PC-3 (cell line): ENCODE measurements at regions not wholly inside any gene's neighbourhood (a gene's known extent, or its start where the extent isn't known, plus 50 kb on each side); places are given as distances from the start of the nearest gene placed in this dataset.

Source experiments
- ATAC-seq: fragments of 200-7000 bp; cut with Tn5 transposase; 2 replicates; pipeline ENCODE4 v1.9.1; 2020; ENCODE audit warnings: mild to moderate bottlenecking, moderate library complexity
- BruUV-seq: library from RNA; stranded (reverse); fragments of 400-500 nt; replicated peaks from 2 replicates; lab custom pipeline; 2021; lab: Mats Ljungman, UMichigan
- CTCF ChIA-PET: fragments of 300-600 bp; sonication (Branson Sonifier 250); formaldehyde crosslinking; loops from one replicate; lab custom pipeline; 2022; ENCODE audit warnings: antibody characterized with exemption; lab: Charles Lee
- POLR2A ChIA-PET: fragments of 300-600 bp; sonication (Branson Sonifier 250); formaldehyde crosslinking; loops from one replicate; lab custom pipeline; 2022; ENCODE audit warnings: antibody characterized with exemption; ENCODE audit not compliant: unreplicated experiment; lab: Charles Lee
- DNase-seq: peaks from one replicate; pipeline ENCODE4 v3.0.0-alpha.2; 2015
- H2AFZ ChIP-seq: fragments of 300-600 bp; sonication (generic); 2 replicates; pipeline ENCODE4 v1.6.0; 2016; ENCODE audit warnings: antibody characterized with exemption, low read length
- H3F3A ChIP-seq: fragments of 300-600 bp; sonication (generic); one replicate; pipeline ENCODE4 v1.6.0; 2017; ENCODE audit warnings: antibody characterized with exemption, low read length, control low read depth, mild to moderate bottlenecking; ENCODE audit not compliant: unreplicated experiment
- H3K27ac ChIP-seq: fragments of 300-600 bp; sonication (generic); 2 replicates; pipeline ENCODE4 v1.5.1; 2016; ENCODE audit warnings: mild to moderate bottlenecking, low read length
- H3K27me3 ChIP-seq: fragments of 300-600 bp; sonication (generic); 2 replicates; pipeline ENCODE4 v1.6.1; 2016; ENCODE audit warnings: low read length, mixed read lengths
- H3K36me3 ChIP-seq: fragments of 300-600 bp; sonication (generic); 2 replicates; pipeline ENCODE4 v1.6.1; 2016; ENCODE audit warnings: low read depth, mixed run types, low read length, mixed read lengths
- H3K4me1 ChIP-seq: fragments of 300-600 bp; sonication (generic); 2 replicates; pipeline ENCODE4 v1.5.1; 2016; ENCODE audit warnings: low read length; ENCODE audit not compliant: insufficient read depth
- H3K4me2 ChIP-seq: fragments of 300-600 bp; sonication (generic); 2 replicates; pipeline ENCODE4 v1.6.0; 2016; ENCODE audit warnings: low read length
- H3K4me3 ChIP-seq: fragments of 300-600 bp; sonication (generic); 2 replicates; pipeline ENCODE4 v1.5.1; 2016; ENCODE audit warnings: mild to moderate bottlenecking, low read length, mixed read lengths
- H3K79me2 ChIP-seq: fragments of 300-600 bp; sonication (generic); 2 replicates; pipeline ENCODE4 v1.6.1; 2017; ENCODE audit warnings: low read length, mixed read lengths
- H3K9ac ChIP-seq: fragments of 300-600 bp; sonication (generic); 2 replicates; pipeline ENCODE4 v1.6.0; 2016; ENCODE audit warnings: mild to moderate bottlenecking, low read length
- H3K9me2 ChIP-seq: fragments of 300-600 bp; sonication (generic); replicated peaks from 2 replicates; pipeline ENCODE4 v1.6.1; 2016; ENCODE audit warnings: mixed run types, low read length, mixed read lengths
- H3K9me3 ChIP-seq: fragments of 300-600 bp; sonication (generic); 2 replicates; pipeline ENCODE4 v1.6.1; 2016; ENCODE audit warnings: low read length, mixed read lengths
- H4K20me1 ChIP-seq: fragments of 300-600 bp; sonication (generic); 2 replicates; pipeline ENCODE4 v1.6.1; 2016; ENCODE audit warnings: low read length, mixed read lengths
- EZH2 ChIP-seq: fragments of 300-600 bp; sonication (generic); IDR thresholded peaks from one replicate; pipeline ENCODE4 v1.6.1; 2017; ENCODE audit warnings: antibody characterized with exemption, mild to moderate bottlenecking, low read length; ENCODE audit not compliant: unreplicated experiment
- EZH2phosphoT487 ChIP-seq: fragments of 300-600 bp; sonication (generic); IDR thresholded peaks from 2 replicates; pipeline ENCODE4 v1.6.1; 2018; ENCODE audit warnings: mild to moderate bottlenecking, antibody characterized with exemption, low read length, borderline replicate concordance
- intact Hi-C: fragments of 100-400 bp; cut with micrococcal nuclease; formaldehyde crosslinking; loops from 2 replicates; pipeline ENCODE4 v1.9.0; 2023
- TF ChIP-seq, protein P1 (sequence below): fragments of 300-600 bp; sonication (generic); conservative IDR thresholded peaks from 2 replicates; pipeline ENCODE4 v1.5.1; 2017; ENCODE audit warnings: antibody characterized with exemption, low read depth, mild to moderate bottlenecking, low read length

DNA sequence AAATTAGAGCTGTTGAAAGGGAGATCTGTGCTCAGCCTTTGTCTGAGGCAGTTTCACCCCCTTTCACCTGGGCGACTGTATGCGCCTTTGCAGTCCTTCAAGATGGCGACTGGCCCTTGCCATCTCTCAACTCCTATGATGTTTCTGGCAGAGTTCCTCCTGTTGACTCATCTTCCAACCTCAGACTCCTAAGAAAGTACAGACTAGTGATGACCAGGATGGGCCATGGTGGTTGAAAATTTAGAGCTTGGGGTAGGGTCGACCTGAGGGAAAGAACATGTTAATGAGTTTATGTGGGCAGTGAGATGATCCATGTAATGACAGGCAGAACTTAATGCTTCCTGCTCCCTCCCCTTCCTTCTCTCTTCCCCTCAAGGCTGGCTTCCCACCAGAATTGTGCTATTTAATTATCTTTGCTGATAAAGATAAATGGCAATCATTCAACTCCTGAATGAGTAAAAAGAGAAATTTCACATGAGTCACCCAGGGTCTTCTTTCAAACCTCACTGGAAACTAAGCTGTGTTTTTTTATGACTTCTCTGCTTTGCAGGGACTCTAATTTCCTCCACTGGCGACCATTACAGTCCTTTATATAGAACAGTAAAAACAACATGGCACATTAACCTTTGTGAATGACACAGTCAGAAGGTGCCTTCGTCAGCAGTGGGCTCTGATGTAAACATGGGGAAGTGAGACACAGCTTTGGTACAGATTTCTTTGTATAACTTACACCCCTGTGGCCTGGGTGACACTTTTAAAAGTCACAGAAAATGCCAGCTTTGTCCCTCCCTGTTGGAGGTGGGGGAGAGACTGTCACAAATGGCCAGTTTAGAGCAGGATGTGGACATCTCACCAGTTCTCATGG, 103.5 kb downstream of the SCP2D1 start:
- DNase-seq = peak; percentile 22
- ChIA-PET POLR2A (interaction anchor here (0.5 kb wide), 1 partner anchor 773 kb away, joined by 5 read pairs; no protein-coding TSS in a partner anchor), CTCF (no interaction called here)
- Histone ChIP-seq H3K9me3 (no peaks in the 10 kb centered on the region), H3F3A (no peaks in the 10 kb centered on the region), H2AFZ (no peak overlapping the region), H3K9ac (no peak overlapping the region), H3K36me3 (no peaks in the 10 kb centered on the region), H3K4me1 (peaks cover 6% of the 10 kb centered on the region; the same call in 1 of the 2 replicates), H3K79me2 (no peaks in the 10 kb centered on the region), H3K27ac (no peak overlapping the region), H3K9me2 (no peaks in the 10 kb centered on the region), H3K4me2 (no peak overlapping the region), H4K20me1 (no peaks in the 10 kb centered on the region), H3K4me3 (no peak overlapping the region), H3K27me3 (no peaks in the 10 kb centered on the region)
- BruUV-seq = no TSS peak
- no peak for ATAC-seq
- TF ChIP-seq EZH2phosphoT487 (no peak), EZH2 (no peak)
- TF ChIP-seq, protein P1, sequence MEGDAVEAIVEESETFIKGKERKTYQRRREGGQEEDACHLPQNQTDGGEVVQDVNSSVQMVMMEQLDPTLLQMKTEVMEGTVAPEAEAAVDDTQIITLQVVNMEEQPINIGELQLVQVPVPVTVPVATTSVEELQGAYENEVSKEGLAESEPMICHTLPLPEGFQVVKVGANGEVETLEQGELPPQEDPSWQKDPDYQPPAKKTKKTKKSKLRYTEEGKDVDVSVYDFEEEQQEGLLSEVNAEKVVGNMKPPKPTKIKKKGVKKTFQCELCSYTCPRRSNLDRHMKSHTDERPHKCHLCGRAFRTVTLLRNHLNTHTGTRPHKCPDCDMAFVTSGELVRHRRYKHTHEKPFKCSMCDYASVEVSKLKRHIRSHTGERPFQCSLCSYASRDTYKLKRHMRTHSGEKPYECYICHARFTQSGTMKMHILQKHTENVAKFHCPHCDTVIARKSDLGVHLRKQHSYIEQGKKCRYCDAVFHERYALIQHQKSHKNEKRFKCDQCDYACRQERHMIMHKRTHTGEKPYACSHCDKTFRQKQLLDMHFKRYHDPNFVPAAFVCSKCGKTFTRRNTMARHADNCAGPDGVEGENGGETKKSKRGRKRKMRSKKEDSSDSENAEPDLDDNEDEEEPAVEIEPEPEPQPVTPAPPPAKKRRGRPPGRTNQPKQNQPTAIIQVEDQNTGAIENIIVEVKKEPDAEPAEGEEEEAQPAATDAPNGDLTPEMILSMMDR = no peak
- intact Hi-C loops = no loop called here

DNA sequence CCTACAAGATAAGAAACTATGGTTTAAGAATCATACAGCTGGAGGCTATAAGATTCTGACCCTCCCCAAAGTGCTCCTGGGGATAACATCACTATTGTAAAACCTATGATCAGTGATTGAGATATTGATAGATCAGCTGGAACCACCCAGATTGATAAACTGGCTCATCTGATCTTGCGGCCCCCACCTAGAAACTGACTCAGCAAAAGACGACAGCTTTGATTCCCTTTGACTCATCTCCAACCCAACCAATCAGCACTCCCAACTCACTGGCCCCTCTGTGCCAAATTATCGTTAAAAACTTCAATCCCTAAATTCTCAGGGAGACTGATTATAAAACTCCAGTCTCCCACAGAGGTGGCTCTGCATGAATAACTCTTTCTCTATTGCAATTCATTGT, 106.4 kb downstream of the SCP2D1 start:
- POLR2A ChIA-PET = no interaction called here
- no TSS peak for BruUV-seq
- Histone ChIP-seq H3K27me3 (no peaks in the 10 kb centered on the region), H3K27ac (no peak overlapping the region), H3K9ac (no peak overlapping the region), H3K9me3 (no peaks in the 10 kb centered on the region), H3K36me3 (no peaks in the 10 kb centered on the region), H2AFZ (no peak overlapping the region), H3K4me1 (no peaks in the 10 kb centered on the region), H4K20me1 (no peaks in the 10 kb centered on the region), H3K9me2 (no peaks in the 10 kb centered on the region), H3K4me2 (no peak overlapping the region), H3K4me3 (no peak overlapping the region), H3F3A (no peaks in the 10 kb centered on the region), H3K79me2 (no peaks in the 10 kb centered on the region)
- CTCF ChIA-PET = no interaction called here
- DNase-seq = no peak
- intact Hi-C loops = no loop called here
- TF ChIP-seq, protein P1 = no peak
- TF ChIP-seq EZH2 (no peak), EZH2phosphoT487 (no peak)
- no peak for ATAC-seq

DNA sequence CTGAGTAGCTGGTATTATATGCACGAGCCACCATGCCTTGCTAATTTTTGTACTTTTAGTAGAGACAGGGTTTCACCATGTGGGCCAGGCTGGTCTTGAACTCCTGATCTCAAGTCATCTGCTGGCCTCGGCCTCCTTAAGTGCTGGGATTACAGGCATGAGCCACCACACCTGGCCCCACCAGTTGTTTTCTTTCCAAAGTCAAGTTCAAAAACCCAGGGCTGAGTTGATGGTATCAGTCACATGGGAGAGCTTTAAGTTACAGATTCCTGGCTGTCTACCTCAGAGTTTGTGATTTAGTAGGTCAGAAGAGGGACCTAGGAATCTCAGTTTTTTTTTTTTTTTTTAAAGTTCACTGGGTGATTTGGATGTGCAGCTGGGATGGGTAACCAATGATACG, 107.7 kb downstream of the SCP2D1 start:
- Histone ChIP-seq H4K20me1 (no peaks in the 10 kb centered on the region), H3K4me2 (no peak overlapping the region), H3K27ac (no peak overlapping the region), H3K4me1 (no peaks in the 10 kb centered on the region), H3K79me2 (no peaks in the 10 kb centered on the region), H3K9ac (no peak overlapping the region), H3F3A (no peaks in the 10 kb centered on the region), H3K4me3 (no peak overlapping the region), H2AFZ (no peak overlapping the region), H3K9me3 (no peaks in the 10 kb centered on the region), H3K36me3 (no peaks in the 10 kb centered on the region), H3K27me3 (no peaks in the 10 kb centered on the region), H3K9me2 (no peaks in the 10 kb centered on the region)
- TF ChIP-seq EZH2 (no peak), EZH2phosphoT487 (no peak)
- TF ChIP-seq, protein P1 = no peak
- intact Hi-C loops = no loop called here
- no TSS peak for BruUV-seq
- DNase-seq = no peak
- ATAC-seq = no peak
- ChIA-PET POLR2A (no interaction called here), CTCF (no interaction called here)
